Epithelial cell of proximal tubule (primary cell): ENCODE measurements at regions not wholly inside any gene's neighbourhood (a gene's known extent, or its start where the extent isn't known, plus 50 kb on each side); places are given as distances from the start of the nearest gene placed in this dataset.

Experiments used
- DNase-seq: peaks from one replicate; pipeline ENCODE4 v3.0.0-alpha.2; 2011; ENCODE audit warnings: low read depth
- H3K4me3 ChIP-seq: 2 replicates; pipeline ENCODE4 v1.5.1; 2011; ENCODE audit warnings: low read depth, mild to moderate bottlenecking, low read length
- CTCF ChIP-seq: conservative IDR thresholded peaks from 2 replicates; pipeline ENCODE4 v1.5.1; 2012; ENCODE audit warnings: low read depth, mild to moderate bottlenecking, low read length

GRCh38 chr19:31125071-31125470 is 224.2 kb downstream of the TSHZ3 start:
- DNase-seq: no peak
- no peak for TF ChIP-seq CTCF
- H3K4me3 ChIP-seq: no peak overlapping the region

GRCh38 chr19:31121501-31121900 is 227.7 kb downstream of the TSHZ3 start:
- no peak overlapping the region for H3K4me3 ChIP-seq
- DNase-seq: no peak
- no peak for TF ChIP-seq CTCF

- DNase-seq: no peak
- no peak overlapping the region for H3K4me3 ChIP-seq
- TF ChIP-seq CTCF: no peak
Observed at GRCh38 chr19:31120952-31121351, 228.3 kb downstream of the TSHZ3 start.

GRCh38 chr19:31119951-31120690 is 229.1 kb downstream of the TSHZ3 start:
- no peak for DNase-seq
- H3K4me3 ChIP-seq: no peak overlapping the region
- no peak for TF ChIP-seq CTCF

GRCh38 chr19:31118986-31119385 is 230.2 kb downstream of the TSHZ3 start:
- DNase-seq: no peak
- TF ChIP-seq CTCF: no peak
- no peak overlapping the region for H3K4me3 ChIP-seq

- DNase-seq: no peak
- TF ChIP-seq CTCF: no peak
- no peak overlapping the region for H3K4me3 ChIP-seq
Observed at GRCh38 chr19:31118287-31118955, 230.8 kb downstream of the TSHZ3 start.

- no peak for DNase-seq
- no peak for TF ChIP-seq CTCF
- no peak overlapping the region for H3K4me3 ChIP-seq
Observed at GRCh38 chr19:31114585-31114984, 234.7 kb downstream of the TSHZ3 start.
